GM21526 (cell line): ENCODE measurements at regions not wholly inside any gene's neighbourhood (a gene's known extent, or its start where the extent isn't known, plus 50 kb on each side); places are given as distances from the start of the nearest gene placed in this dataset.

Source experiments
- ATAC-seq: cut with Tn5 transposase; IDR thresholded peaks from one replicate; pipeline ENCODE4 v1.9.1; 2021; ENCODE audit warnings: moderate library complexity; ENCODE audit not compliant: unreplicated experiment, low FRiP score

- ATAC-seq: no peak
Observed at GRCh38 chr12:13603953-13604352, 377.4 kb downstream of the GRIN2B start.

GRCh38 chr12:13602172-13602571 lies 379.2 kb downstream of the GRIN2B start:
- no peak for ATAC-seq

GRCh38 chr12:13599176-13599575 lies 382.2 kb downstream of the GRIN2B start:
- no peak for ATAC-seq

GRCh38 chr12:13597837-13598236 lies 383.6 kb downstream of the GRIN2B start:
- no peak for ATAC-seq

GRCh38 chr12:13597166-13597565 lies 384.2 kb downstream of the GRIN2B start:
- no peak for ATAC-seq

GRCh38 chr12:13596714-13597113 lies 384.7 kb downstream of the GRIN2B start:
- no peak for ATAC-seq

GRCh38 chr12:13595536-13596443 lies 385.6 kb downstream of the GRIN2B start:
- no peak for ATAC-seq

- ATAC-seq: no peak
Observed at GRCh38 chr12:13594731-13595514, 386.5 kb downstream of the GRIN2B start.

GRCh38 chr12:13592063-13592942 lies 389.1 kb downstream of the GRIN2B start:
- no peak for ATAC-seq

GRCh38 chr12:13591488-13591887 lies 389.9 kb downstream of the GRIN2B start:
- no peak for ATAC-seq

GRCh38 chr12:13591059-13591458 lies 390.3 kb downstream of the GRIN2B start:
- ATAC-seq: no peak

- no peak for ATAC-seq
Observed at GRCh38 chr12:13588574-13588973, 392.0 kb downstream of the EMP1 start.

- ATAC-seq: no peak
Observed at GRCh38 chr12:13587721-13588390, 391.3 kb downstream of the EMP1 start.

- no peak for ATAC-seq
Observed at GRCh38 chr12:13586361-13586760, 389.8 kb downstream of the EMP1 start.

GRCh38 chr12:13584541-13584940 lies 388.0 kb downstream of the EMP1 start:
- no peak for ATAC-seq

GRCh38 chr12:13583630-13584029 lies 387.1 kb downstream of the EMP1 start:
- no peak for ATAC-seq

- no peak for ATAC-seq
Observed at GRCh38 chr12:13582421-13582820, 385.9 kb downstream of the EMP1 start.

- ATAC-seq: no peak
Observed at GRCh38 chr12:13581031-13581430, 384.5 kb downstream of the EMP1 start.

- no peak for ATAC-seq
Observed at GRCh38 chr12:13580206-13580605, 383.7 kb downstream of the EMP1 start.

GRCh38 chr12:13576935-13577500 lies 380.5 kb downstream of the EMP1 start:
- no peak for ATAC-seq
